ENCODE measurements at regions not wholly inside any gene's neighbourhood (a gene's known extent, or its start where the extent isn't known, plus 50 kb on each side); places are given as distances from the start of the nearest gene placed in this dataset.

DNA sequence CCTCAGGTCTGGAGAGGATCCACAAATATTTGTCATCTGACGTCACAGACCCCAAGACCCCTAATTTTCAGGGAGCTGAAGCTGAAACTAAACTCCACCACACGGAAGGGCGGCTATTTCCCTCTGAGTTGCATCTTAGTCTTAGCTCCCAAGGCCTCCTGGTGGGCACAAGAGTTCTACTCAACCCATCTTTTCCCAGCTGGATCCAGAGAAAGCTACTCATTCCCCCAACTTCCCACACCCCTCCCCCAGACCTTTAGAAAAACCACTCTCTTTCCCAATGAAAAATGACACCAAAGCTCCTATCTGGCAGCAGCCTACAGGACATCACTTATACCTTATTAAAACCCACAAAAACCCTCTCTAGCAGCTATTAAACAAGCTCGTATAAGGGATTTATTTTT is 67.1 kb upstream of the SLC1A1 start:
- Histone ChIP-seq H3K9ac (ENCODE audit: low read depth, low read length, poor library complexity, severe bottlenecking) (no peak overlapping the region), H3F3A (ENCODE audit: low read depth) (no peaks in the 10 kb centered on the region), H2AFZ (ENCODE audit: low read length) (no peak overlapping the region), H3K79me2 (ENCODE audit: insufficient read depth, low read length) (no peaks in the 10 kb centered on the region), H4K20me1 (ENCODE audit: insufficient read depth, low read length, poor library complexity, severe bottlenecking) (no peaks in the 10 kb centered on the region), H3K9me2 (replicated peaks; ENCODE audit: low read depth, low read length) (no peaks in the 10 kb centered on the region), H3K4me3 (ENCODE audit: low read length, poor library complexity, severe bottlenecking) (no peak overlapping the region), H3K36me3 (ENCODE audit: insufficient read depth, low read length) (no peaks in the 10 kb centered on the region), H3K4me1 (ENCODE audit: insufficient read depth, low read length, poor library complexity, severe bottlenecking) (peaks cover 20% of the 10 kb centered on the region), H3K4me2 (ENCODE audit: low read depth, low read length, poor library complexity, severe bottlenecking) (peak overlapping the region; percentile 21), H3K9me3 (ENCODE audit: insufficient read depth, low read depth, low read length) (no peaks in the 10 kb centered on the region), H3K27me3 (ENCODE audit: insufficient read depth, low read length, poor library complexity, severe bottlenecking) (peaks cover 42% of the 10 kb centered on the region)
- TF ChIP-seq EZH2phosphoT487 (IDR thresholded peaks at IDR 0.05; ENCODE audit: borderline replicate concordance) = no peak
- TF ChIP-seq, protein P1, sequence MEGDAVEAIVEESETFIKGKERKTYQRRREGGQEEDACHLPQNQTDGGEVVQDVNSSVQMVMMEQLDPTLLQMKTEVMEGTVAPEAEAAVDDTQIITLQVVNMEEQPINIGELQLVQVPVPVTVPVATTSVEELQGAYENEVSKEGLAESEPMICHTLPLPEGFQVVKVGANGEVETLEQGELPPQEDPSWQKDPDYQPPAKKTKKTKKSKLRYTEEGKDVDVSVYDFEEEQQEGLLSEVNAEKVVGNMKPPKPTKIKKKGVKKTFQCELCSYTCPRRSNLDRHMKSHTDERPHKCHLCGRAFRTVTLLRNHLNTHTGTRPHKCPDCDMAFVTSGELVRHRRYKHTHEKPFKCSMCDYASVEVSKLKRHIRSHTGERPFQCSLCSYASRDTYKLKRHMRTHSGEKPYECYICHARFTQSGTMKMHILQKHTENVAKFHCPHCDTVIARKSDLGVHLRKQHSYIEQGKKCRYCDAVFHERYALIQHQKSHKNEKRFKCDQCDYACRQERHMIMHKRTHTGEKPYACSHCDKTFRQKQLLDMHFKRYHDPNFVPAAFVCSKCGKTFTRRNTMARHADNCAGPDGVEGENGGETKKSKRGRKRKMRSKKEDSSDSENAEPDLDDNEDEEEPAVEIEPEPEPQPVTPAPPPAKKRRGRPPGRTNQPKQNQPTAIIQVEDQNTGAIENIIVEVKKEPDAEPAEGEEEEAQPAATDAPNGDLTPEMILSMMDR (conservative IDR thresholded peaks at IDR 0.05; ENCODE audit: low read length) = no peak

DNA sequence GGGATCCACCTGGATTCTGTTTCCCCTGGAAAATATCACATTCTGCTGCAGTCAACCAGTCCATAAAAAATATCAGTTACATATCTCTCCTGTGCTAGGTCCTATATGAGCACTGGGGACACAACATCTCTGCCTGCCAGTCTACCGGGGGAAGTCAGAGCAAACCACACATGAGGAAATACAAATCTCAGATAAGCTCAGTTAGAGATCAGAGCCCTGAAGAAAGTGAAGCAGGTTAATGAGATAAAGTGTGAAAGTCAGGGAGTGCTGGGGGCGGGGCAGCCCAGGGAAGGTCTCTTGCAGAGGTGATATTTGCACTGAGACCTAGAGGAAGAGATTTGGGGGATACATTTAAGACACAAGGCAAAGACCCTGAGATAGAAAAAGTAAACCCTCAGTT is 67.8 kb upstream of the SLC1A1 start:
- Histone ChIP-seq H3K36me3 (ENCODE audit: insufficient read depth, low read length) (no peaks in the 10 kb centered on the region), H3K4me1 (ENCODE audit: insufficient read depth, low read length, poor library complexity, severe bottlenecking) (peaks cover 20% of the 10 kb centered on the region), H3K4me2 (ENCODE audit: low read depth, low read length, poor library complexity, severe bottlenecking) (peak overlapping the region; percentile 21), H3K9me3 (ENCODE audit: insufficient read depth, low read depth, low read length) (no peaks in the 10 kb centered on the region), H2AFZ (ENCODE audit: low read length) (no peak overlapping the region), H3K9me2 (replicated peaks; ENCODE audit: low read depth, low read length) (no peaks in the 10 kb centered on the region), H3K27me3 (ENCODE audit: insufficient read depth, low read length, poor library complexity, severe bottlenecking) (peaks cover 42% of the 10 kb centered on the region), H3K4me3 (ENCODE audit: low read length, poor library complexity, severe bottlenecking) (no peak overlapping the region), H3K79me2 (ENCODE audit: insufficient read depth, low read length) (no peaks in the 10 kb centered on the region), H3K9ac (ENCODE audit: low read depth, low read length, poor library complexity, severe bottlenecking) (no peak overlapping the region), H3F3A (ENCODE audit: low read depth) (no peaks in the 10 kb centered on the region), H4K20me1 (ENCODE audit: insufficient read depth, low read length, poor library complexity, severe bottlenecking) (no peaks in the 10 kb centered on the region)
- TF ChIP-seq EZH2phosphoT487 (IDR thresholded peaks at IDR 0.05; ENCODE audit: borderline replicate concordance) = no peak
- TF ChIP-seq, protein P1 (conservative IDR thresholded peaks at IDR 0.05; ENCODE audit: low read length) = no peak

DNA sequence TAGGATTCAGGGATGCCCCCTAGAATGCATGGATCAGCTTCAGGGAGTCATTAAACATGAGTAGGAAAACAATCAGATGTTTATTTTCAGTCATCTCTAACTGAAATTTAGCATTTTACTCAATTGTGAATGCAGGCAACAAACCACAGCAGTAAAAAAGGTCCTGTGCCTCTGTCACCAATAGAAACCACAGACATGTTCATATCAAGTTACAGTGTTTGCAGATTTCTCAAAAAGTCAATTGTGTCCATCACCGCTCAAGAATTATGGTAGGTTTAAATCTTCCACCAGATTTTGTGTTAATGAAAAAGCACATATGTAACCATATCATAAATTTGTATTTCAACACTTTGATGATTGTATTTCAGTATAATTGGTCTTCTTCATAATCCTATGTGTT is 68.4 kb upstream of the SLC1A1 start:
- Histone ChIP-seq H4K20me1 (ENCODE audit: insufficient read depth, low read length, poor library complexity, severe bottlenecking) (no peaks in the 10 kb centered on the region), H3K79me2 (ENCODE audit: insufficient read depth, low read length) (no peaks in the 10 kb centered on the region), H3K27me3 (ENCODE audit: insufficient read depth, low read length, poor library complexity, severe bottlenecking) (peaks cover 42% of the 10 kb centered on the region), H3K9me2 (replicated peaks; ENCODE audit: low read depth, low read length) (no peaks in the 10 kb centered on the region), H3K4me1 (ENCODE audit: insufficient read depth, low read length, poor library complexity, severe bottlenecking) (peaks cover 20% of the 10 kb centered on the region), H3K9ac (ENCODE audit: low read depth, low read length, poor library complexity, severe bottlenecking) (no peak overlapping the region), H3F3A (ENCODE audit: low read depth) (no peaks in the 10 kb centered on the region), H2AFZ (ENCODE audit: low read length) (no peak overlapping the region), H3K9me3 (ENCODE audit: insufficient read depth, low read depth, low read length) (no peaks in the 10 kb centered on the region), H3K4me3 (ENCODE audit: low read length, poor library complexity, severe bottlenecking) (no peak overlapping the region), H3K36me3 (ENCODE audit: insufficient read depth, low read length) (no peaks in the 10 kb centered on the region), H3K4me2 (ENCODE audit: low read depth, low read length, poor library complexity, severe bottlenecking) (peak overlapping the region; percentile 21)
- TF ChIP-seq EZH2phosphoT487 (IDR thresholded peaks at IDR 0.05; ENCODE audit: borderline replicate concordance) = no peak
- TF ChIP-seq, protein P1 (conservative IDR thresholded peaks at IDR 0.05; ENCODE audit: low read length) = no peak

Measured in Loucy (cell line).